ENCODE measurements at regions not wholly inside any gene's neighbourhood (a gene's known extent, or its start where the extent isn't known, plus 50 kb on each side); places are given as distances from the start of the nearest gene placed in this dataset.

DNA sequence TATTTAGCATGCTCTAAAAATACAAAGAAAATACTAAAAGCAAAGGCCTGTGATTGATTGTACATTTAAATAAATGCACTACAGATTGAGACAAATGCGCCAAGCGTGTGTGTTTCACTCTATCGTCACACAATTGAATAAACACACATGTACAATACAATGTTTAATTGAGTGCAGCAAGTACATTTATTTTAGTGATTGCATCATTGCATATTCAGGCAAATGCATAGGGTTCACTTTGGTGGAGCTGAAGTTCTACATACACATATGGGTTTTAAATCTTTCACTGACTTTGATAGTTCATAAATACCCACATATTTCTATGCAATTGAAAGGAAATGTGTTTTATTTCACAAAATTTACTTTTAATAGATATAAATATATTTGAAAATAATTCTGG, 750.6 kb upstream of the MMS22L start (continued):
- TF ChIP-seq, protein P1, sequence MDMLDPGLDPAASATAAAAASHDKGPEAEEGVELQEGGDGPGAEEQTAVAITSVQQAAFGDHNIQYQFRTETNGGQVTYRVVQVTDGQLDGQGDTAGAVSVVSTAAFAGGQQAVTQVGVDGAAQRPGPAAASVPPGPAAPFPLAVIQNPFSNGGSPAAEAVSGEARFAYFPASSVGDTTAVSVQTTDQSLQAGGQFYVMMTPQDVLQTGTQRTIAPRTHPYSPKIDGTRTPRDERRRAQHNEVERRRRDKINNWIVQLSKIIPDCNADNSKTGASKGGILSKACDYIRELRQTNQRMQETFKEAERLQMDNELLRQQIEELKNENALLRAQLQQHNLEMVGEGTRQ (IDR thresholded peaks at IDR 0.05; ENCODE audit: low read length), result no peak
- TF ChIP-seq CBX8 (IDR thresholded peaks at IDR 0.05; ENCODE audit: borderline replicate concordance, low read depth, low read length), result no peak
- TF ChIP-seq NRF1 (IDR thresholded peaks at IDR 0.05; ENCODE audit: low read depth, low read length), result no peak
